ENCODE measurements at regions not wholly inside any gene's neighbourhood (a gene's known extent, or its start where the extent isn't known, plus 50 kb on each side); places are given as distances from the start of the nearest gene placed in this dataset.

DNA sequence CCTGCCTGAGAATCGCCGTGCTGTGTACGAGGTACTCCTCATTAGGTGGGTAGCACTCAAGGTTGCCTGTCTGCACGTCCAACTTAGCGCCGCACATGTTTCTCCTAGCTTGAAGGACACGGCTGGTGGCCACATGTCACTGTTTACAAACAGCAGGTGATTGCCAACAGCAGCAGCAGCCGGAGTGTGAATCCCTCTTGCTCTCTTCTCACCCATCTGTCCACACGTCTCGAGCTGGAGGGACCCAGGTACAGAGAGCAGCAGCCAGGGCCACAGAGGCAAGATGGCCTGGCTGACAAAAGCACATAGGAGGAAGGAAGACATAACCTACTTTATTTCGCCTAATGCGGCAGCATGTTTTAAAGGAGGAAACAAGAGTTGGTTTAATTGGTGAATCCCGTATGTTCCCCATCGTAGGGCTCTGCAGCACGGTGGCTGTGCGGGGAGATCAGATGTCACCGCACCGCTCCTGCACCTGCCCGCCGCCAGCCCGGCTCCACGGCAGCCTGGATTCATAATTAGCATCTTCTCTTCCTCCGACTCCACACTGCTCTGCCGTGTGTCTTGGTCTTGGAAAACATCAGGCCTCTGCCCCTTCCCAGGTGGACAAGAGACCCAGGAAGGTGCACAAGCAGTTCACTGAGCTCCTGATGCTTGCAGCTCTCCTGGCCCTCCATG, 201.6 kb upstream of the IRX1 start:
- DNase-seq (ENCODE audit: low read depth) = no peak

DNA sequence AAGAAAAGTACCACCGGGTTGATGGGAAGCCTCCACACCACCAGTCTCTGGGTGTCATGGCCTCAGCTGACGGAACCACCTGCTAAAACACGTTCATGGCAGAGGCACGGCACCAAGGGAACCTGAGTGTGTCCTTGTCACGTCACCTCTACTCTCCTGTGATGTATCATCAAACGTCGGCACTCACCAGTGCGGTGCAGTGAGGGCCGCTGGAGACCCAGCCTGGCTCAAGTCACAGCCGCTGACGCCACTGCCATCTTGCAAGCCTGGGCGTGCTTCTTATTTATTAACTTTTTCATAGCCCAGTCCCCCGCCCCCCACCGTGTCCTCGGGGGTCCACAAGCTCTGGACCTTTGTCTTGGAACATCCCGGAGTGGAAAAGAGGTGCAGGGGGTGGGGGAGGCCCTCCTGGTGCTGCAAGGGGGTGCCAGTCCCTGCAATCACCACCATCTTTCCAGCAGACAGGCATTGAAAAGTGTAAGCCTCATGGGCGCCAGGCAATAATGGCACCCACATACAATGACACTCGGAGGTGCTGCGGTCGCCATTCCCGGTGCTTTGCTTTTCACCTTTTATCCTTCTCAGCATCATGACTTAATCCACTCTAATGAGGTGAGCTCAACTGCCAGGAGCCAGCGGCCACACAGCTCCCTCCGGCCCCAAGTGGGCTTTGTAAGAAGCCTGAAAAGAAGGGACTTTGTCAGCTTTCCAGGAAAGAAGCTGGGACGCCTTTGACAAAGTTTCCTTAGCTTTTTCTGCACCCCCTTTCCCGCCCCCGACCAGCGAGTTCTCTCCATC, 202.3 kb upstream of the IRX1 start:
- no peak for DNase-seq (ENCODE audit: low read depth)

DNA sequence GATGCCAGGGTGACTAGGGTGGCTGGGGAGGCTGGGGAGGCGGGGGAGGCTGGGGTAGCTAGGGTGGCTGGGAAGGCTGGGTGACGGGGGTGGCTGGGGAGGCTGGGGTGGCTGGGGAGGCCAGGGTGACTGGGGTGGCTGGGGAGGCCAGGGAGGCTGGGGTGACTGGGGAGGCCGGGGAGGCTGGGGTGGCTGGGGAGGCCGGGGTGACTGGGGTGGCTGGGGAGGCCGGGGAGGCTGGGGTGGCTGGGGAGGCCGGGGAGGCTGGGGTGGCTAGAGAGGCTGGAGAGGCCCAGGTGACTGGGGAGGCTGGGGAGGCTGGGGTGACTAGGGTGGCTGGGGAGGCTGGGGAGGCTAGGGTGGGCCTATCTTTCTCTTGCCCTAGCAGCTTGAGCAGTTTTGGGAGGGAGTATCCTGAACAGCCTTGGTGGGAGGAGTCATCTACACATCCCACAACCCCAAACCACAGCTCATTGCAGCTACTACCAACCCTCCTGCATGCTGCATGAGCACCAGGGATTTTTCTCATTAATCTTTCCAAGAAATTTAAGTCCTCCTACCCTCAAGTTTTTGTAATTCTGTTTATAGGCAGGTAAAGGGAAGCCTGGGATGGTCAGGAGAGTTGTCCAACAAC, 203.2 kb upstream of the IRX1 start:
- no peak for DNase-seq (ENCODE audit: low read depth)

DNA sequence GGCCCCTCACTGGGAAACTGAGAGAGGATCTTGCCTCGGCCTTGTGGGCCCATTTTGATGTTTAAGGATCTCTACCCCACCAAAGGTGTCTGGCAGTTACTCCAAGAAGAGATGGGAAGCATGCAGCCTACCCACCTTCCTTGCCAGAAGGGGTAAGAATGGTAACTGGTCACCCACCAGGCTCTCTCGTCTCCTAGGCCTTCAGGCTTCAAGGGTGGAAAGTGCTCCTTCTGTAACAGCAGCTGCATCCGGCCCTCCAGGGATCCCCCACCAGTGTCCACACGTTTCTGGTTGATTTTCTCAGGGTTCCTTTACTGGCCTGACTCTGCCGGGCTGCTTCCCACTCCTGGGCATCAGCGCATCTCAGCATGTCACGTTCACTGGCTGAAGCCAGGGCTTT, 204.4 kb upstream of the IRX1 start:
- no peak for DNase-seq (ENCODE audit: low read depth)

DNA sequence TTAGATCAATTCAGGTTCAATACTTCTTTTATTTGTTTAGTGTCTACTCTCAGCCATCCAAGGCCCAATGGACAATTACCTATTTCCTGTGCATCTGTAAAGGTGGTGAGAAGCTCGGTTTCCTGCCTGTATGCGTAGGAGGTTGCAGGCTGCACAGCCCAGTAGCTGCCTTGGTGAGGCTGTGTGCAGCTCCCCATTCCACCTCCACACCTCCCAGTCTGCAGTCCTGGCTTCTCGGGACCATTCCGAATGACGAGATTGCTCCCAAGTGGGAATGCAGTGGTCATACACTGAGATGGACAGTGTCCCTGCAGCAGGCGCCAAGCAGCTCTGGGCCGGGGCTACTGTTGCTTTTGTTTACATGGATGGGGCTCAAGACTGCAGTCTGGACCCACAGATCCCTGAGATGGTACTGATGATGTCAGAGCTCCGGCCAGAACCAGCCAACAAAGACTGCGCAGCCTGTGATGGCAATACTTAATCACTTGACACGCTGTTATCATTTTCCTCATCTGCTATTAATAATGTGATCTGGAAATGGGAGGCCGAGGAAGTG, 206.1 kb upstream of the IRX1 start:
- DNase-seq (ENCODE audit: low read depth) = no peak

DNA sequence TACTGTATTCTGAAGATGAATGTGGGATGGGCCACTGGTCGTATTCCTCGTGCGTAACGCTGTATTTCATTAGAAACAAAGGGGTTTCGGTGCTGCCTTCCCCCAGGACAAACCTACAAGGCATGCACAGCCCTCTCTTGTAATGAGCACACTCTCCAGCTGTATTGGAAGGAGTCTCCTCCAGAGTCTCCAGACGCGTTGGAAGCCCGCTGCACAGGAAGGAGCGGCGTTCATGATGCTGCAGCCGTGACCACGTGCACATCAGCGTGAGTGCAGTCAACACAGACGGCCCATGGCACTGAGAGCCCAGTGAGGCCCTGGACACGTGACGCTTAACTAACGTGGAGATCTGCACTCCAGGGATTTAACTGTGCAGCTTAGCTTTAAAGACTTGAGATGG, 209.0 kb upstream of the IRX1 start:
- no peak for DNase-seq (ENCODE audit: low read depth)

DNA sequence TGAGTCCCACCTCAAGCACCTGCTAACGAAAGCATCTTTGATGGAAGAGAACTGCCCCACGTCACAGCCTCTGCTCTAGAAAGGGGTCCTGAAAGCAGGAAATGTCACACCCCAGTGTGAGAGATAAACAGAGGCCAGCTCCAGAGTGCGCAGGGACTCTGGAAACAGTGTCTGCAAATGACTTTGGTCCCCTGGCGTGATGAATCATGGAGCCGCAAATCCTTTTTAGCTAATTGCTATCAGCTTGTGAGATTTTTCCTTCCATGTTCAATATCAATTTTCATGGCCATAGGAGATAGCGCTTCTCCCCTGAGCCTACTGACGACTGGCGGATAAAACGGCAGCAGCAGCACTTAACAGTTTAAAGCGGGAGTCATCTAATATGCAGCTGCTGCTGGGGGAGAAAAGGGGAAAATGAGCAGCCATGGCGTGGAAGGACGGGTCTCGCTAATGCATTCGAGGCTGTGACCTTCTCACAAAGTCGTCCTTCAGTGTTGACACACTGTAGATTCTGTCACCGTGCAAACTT, 209.6 kb upstream of the IRX1 start:
- no peak for DNase-seq (ENCODE audit: low read depth)

DNA sequence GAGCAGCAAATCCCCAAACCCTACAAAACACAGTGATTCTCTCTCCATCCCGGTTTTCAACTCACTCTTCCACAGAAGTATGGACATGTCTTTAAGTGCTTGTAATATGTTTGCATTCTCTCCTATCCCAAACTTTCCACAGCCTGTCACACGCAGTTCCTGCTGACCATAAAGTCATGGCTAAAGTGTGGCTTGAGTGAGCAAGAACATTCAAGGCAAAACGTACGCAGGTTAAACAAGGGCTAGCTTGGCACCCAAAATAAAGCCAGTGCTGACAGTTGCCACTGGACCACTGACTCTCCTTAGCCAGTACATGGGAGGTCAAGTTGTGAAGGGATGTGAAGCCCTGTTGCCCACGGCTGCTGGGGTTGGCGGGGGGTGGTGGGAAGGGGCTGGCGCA, 211.1 kb upstream of the IRX1 start:
- no peak for DNase-seq (ENCODE audit: low read depth)

DNA sequence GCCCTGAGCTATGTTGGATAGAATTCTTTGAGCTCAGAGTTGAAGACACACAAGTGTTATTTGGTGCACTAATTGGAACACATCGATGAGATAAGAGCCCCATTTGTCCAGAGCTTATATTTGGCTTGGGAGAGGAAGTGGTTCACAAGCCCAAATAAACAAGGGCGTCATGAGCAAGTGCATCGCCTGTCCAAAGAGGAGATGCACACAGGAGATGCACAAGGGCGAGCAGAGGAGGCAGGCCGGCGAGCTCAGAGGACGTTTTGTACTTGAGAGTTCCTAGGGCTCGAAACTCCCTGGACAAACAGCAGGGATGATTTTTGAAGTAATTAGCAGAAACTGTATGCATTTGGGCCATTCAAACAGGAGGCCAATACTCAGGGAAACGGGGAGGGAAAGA, 212.8 kb upstream of the IRX1 start:
- no peak for DNase-seq (ENCODE audit: low read depth)

DNA sequence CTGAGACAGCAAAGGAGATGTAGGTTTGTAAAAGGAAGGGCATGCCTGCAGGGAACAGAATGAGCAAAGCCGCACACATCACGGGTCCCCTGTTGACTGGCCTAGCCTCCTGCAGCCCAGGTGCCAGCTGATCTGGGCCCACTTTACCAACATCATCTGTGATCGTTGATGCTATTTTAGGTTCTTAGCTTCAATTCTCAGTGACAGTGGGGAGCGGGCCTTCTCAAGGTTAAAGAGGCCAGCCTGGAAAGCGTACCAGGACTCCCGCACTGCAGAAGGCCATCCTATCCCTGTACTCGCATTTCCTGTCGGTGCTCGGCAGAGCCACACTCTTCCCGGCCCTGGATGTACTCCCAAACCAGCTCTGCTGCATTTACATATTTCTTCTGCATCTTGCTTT, 213.5 kb upstream of the IRX1 start:
- no peak for DNase-seq (ENCODE audit: low read depth)

DNA sequence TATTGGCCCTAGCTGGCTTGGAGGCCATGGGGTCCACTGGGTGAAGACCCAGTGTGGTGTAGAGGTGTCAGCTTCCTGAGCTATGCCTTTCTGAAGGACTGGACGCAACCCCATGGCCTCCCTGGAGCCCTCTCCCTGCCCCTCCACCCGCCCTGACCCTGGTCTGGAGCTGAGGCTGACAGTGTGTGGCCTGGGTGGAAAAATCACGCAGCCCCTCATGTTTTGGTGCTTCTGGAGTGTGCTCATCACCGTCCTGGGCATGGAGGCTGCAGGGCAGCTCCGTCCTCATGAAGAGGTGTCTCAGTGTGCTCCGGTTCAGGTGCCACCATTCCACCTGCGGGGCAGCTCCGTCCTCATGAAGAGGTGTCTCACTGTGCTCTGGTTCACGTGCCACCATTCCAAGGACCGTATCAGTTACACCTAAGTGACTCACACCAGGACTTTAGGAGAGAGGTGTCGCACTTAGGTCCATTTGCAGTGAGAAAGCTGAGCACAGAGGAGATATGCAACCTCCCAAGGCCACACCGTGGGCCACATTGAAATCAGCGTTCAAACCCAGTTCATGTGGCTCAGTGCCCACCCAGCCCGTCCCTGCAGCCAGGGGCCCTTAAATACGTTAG, 214.3 kb upstream of the IRX1 start:
- no peak for DNase-seq (ENCODE audit: low read depth)

DNA sequence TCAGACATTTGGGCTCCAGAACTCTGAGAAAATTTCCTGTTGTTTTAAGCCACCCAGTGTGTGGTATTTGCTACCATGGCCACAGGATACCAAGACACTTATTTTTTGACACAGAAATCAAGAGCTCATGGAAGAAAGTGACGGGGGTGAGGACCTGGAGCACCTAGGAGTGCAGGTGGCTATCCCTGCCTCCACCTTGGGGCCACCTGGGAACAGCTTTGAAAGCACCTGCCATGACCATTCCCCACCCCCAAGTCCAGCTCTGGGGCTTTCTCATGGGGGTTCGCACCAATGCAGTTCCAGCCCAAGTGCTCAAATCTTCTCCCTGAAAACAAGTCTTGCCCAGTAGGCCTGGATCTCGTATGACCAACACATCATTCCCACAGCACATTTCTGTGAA, 214.9 kb upstream of the IRX1 start:
- DNase-seq (ENCODE audit: low read depth) = no peak

DNA sequence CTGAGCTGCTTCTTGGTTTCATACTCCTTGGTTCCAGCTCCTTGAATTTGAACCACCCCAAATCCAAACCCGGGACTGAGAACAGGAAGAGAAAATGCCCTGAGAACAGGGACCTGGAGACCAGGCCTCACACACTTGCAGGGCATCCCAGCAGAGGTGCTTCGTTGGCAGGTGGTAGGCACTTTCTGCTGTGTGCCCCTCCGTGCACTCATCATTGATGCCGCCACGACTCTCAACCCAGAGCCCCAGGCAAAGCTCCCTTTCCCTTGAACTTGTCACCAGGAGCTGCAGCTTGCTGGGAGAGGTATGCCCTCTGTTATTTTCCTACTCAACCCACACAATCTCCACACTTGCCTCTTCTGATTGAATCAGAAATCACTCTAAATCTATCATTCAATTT, 217.8 kb upstream of the IRX1 start:
- DNase-seq (ENCODE audit: low read depth) = no peak

DNA sequence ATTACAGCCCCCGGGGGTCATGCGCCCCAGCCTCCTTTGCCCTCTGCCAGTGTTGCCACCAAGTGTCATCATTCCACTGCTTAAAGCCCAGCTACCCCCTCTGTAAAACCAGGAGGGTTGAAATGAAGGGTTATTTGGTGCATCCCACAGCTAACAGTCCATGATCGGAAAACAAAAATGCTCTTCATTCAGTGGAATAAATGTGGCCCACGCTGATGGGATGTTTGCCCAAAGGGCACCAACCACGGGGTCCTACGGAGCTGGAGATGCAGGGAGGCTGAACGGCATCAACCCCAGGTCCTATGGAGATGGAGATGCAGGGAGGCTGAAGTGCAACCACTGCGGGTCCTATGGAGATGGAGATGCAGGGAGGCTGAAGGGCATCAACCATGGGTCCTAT, 218.5 kb upstream of the IRX1 start:
- DNase-seq (ENCODE audit: low read depth) = no peak

DNA sequence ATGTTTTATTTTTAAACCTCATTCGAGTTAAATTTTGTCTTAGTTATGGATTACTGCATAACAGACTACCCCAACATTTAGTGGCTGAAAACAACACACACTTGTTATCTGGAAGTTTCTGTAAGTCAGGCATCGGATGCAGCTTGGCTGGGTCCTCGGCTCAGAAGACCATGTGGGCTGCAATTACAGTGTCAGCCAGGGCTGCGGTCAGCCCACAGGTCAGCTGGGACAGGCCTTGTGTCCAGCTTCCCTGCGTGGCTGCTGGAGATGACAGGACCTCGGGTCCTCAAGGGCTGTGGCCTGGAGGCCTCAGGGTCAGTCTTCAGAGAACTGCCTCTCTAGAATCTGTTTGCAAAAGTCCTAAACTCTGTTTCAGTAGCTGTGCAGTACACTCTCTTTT, 219.0 kb upstream of the IRX1 start:
- no peak for DNase-seq (ENCODE audit: low read depth)

DNA sequence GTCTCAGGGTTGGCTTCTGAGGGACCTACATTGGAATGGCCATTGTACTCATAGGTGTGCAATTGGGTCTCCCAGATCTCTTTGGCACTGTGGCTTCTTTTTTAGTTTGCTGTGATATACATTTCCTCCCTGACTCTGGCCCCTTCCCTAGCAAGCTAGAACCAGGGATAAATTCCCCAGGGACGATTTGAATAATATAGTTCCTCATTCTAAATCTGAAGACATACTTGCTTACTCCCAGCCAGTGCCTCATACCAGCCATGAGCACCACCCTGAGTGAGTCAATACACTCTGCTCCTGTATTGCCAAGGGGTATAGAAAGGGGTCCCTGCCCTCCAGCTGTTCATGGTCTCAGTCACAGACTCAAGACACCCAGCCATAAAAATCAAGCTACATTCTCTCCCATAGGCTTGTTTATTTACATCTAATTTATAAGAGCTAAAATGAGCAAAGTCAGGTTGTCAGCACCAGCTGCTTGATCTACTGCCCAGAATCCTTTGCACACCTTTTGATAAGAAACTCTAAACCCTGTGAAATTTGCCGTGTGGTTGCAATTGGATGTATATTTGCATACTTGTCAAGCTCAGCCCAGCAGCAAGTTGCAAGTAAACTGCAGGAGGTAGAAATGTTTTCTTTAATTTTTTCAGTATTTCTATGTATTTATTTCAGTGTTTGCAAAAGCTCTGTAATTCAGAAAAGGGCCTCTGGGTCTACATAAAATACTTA, 219.9 kb upstream of the IRX1 start:
- DNase-seq (ENCODE audit: low read depth) = no peak

DNA sequence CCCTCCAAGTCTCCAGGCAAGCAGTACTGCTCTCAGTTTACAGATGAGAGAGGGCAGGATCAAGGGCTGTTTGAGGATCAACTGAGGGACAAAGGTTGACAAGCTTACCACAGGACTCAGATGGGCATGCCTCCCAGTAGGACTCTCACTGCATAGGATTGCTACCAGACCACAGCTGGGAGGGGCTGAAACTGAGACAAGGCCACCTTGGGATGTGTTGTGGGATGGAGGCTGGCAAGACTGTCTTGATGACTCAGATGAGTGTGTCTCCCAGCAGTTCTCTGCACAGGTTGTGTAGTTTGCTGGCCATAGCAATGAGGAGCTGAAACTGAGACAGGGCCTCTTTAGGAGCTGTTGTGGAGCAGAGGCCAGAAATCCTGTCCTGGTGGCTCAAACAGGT, 222.2 kb upstream of the IRX1 start:
- DNase-seq (ENCODE audit: low read depth) = no peak

DNA sequence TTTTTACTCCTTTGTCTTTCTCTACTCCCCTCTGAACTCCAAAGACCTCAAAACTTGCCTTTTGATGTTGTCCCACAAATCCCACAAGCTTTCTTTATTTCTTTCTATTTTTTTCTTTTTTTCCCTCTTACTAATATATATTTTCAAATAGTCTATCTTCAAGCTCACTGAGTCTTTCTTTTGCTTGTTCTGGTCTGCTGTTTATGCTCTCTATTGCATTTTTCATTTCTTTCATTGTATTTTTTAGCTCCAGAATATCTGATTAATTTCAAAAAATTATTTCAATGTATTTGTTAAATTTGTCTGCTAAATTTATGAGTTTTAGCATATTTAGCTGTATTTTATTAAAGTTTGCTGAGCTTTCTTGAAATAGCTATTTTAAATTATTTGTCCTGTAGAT, 223.3 kb upstream of the IRX1 start:
- no peak for DNase-seq (ENCODE audit: low read depth)

DNA sequence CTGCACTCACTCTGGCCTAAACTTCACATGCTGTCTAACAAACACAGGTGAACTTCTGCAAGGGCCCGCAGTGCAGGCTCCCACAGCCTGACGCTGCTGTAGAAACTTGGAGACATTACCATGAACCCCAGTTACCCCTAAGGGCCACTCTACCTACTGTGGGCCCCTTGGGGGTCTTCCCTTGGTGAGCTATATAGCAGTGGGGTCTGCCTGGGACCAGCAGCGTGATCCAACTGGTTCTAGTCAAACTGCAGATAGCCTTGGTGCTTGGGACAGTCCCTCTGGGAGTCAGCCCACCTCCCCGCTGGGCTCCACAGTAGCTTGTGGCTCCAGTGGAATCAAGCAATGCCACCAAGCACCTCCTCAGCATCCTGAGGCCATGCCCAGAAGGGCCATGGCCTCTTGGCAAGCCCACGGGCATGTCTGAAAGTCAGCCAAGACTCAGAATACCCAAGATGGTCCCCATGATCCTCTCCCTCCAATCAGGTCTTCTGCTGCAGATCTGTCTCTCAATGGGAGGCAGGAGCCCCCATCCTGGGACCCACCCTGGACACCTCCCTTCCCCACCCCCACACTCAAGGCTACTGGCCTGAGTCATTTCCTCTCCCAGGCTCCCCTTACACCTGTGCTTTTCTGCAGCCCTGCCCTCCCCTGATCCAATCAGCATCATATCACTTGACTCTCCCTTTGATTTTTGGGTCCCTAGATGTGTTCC, 230.0 kb upstream of the IRX1 start:
- DNase-seq (ENCODE audit: low read depth) = no peak

DNA sequence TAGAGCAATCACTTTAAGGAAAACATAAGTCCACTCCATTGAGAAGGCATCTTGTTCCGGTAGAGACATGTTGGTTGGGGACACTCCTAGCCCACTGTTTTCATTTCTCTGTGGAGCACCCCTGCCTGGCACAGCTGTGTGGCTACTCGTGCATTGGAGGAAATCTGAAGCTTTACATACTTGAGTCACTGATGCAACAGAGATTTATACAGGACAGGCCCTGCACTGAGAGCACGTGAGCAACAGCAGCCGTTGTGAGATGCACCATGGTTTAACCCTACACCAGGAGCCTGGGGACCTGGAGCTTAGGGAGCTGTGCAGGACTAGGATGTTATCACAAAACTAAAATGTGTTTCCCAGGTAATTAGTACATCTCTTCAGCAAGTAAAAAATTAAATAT, 230.7 kb upstream of the IRX1 start:
- no peak for DNase-seq (ENCODE audit: low read depth)

DNA sequence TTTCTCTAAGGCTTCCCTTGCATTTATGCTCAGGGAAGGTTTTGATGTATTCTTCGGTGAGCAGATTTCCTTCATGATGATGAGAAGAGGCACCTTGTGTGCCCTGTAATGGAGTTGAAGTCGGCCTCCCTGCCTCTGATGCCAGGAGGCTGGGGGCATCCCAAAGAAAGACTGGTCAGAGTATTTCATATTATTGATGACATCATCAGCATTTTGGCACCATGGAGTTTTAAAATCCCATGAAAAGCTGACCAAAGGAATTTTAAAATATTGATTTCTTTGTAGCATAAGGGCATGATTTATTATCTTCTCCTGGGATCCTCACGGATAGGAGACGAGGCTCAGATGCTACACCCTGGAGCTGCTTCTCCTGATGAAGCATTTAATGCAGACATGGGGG, 231.2 kb upstream of the IRX1 start:
- no peak for DNase-seq (ENCODE audit: low read depth)
